Activated CD8-positive, alpha-beta T cell treated with anti-CD3 and anti-CD28 coated beads for 36 hours (primary cell): ENCODE measurements at regions not wholly inside any gene's neighbourhood (a gene's known extent, or its start where the extent isn't known, plus 50 kb on each side); places are given as distances from the start of the nearest gene placed in this dataset.

ENCODE experiments used
- ATAC-seq: fragments of 200-7000 bp; cut with Tn5 transposase; one replicate; pipeline ENCODE4 v1.10.0; 2021; ENCODE audit warnings: mild to moderate bottlenecking, moderate library complexity
- CTCF ChIA-PET: fragments of 350-600 bp; sonication (Branson Sonifier 250); formaldehyde crosslinking; loops from one replicate; lab custom pipeline; 2021; ENCODE audit warnings: antibody characterized with exemption; lab: Charles Lee
- POLR2A ChIA-PET: fragments of 350-600 bp; sonication (Branson Sonifier 250); formaldehyde crosslinking; loops from one replicate; lab custom pipeline; 2021; ENCODE audit warnings: antibody characterized with exemption; lab: Charles Lee
- DNase-seq: peaks from one replicate; pipeline ENCODE4 v3.0.0-alpha.2; 2020
- H3K27ac Mint-ChIP-seq: one replicate; pipeline ENCODE4 v1.8.0; 2021; ENCODE audit warnings: mild to moderate bottlenecking, mixed read lengths
- H3K27me3 Mint-ChIP-seq: one replicate; pipeline ENCODE4 v1.8.0; 2021; ENCODE audit warnings: mixed read lengths
- H3K36me3 Mint-ChIP-seq: one replicate; pipeline ENCODE4 v1.8.0; 2021; ENCODE audit warnings: low read depth, mixed read lengths
- H3K4me1 Mint-ChIP-seq: one replicate; pipeline ENCODE4 v1.8.0; 2021; ENCODE audit warnings: low read depth, mixed read lengths
- H3K4me3 Mint-ChIP-seq: one replicate; pipeline ENCODE4 v1.8.0; 2021; ENCODE audit warnings: mild to moderate bottlenecking, moderate library complexity, mixed read lengths
- H3K9me3 Mint-ChIP-seq: one replicate; pipeline ENCODE4 v1.8.0; 2021; ENCODE audit warnings: mixed read lengths
- CTCF ChIP-seq: fragments of 200-600 bp; IDR thresholded peaks from one replicate; pipeline ENCODE4 v1.8.0; 2022; ENCODE audit warnings: antibody characterized with exemption, mild to moderate bottlenecking
- intact Hi-C: fragments of 100-400 bp; cut with micrococcal nuclease; formaldehyde crosslinking; loops from one replicate; pipeline ENCODE4 v1.10.0; 2022

DNA sequence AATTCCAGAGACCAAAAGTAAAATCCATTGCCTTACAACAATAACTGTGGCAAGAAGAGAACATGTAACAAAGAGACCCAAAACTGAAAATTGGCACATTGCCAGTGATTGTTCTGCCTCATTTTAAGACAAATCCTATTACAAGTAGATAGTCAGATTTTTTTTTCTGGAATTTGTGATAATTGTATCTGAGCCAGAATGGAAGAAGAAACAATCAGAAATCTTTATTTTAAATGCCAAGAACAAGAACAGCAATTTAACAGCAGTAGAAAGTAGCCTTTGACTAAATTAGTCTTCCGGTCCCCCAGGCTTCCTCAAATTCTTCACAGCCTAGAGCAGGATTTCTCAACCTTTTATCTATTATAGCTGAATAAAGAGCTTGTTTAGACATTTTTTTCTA lies 106.7 kb upstream of the PTPN3 start:
- ChIA-PET POLR2A (interaction anchor here (0.6 kb wide), 1 partner anchor 96 kb away, joined by 3 read pairs; no protein-coding TSS in a partner anchor), CTCF (no interaction called here)
- ATAC-seq (no peak), DNase-seq (no peak)
- Mint-ChIP-seq H3K27ac (no peak overlapping the region), H3K9me3 (no peaks in the 10 kb centered on the region), H3K4me3 (no peak overlapping the region), H3K36me3 (no peaks in the 10 kb centered on the region), H3K27me3 (peaks cover 3% of the 10 kb centered on the region), H3K4me1 (no peaks in the 10 kb centered on the region)
- no peak for TF ChIP-seq CTCF
- intact Hi-C loops, result no loop called here

- Mint-ChIP-seq H3K4me1 (no peaks in the 10 kb centered on the region), H3K27ac (no peak overlapping the region), H3K4me3 (no peak overlapping the region), H3K9me3 (no peaks in the 10 kb centered on the region), H3K36me3 (no peaks in the 10 kb centered on the region), H3K27me3 (no peaks in the 10 kb centered on the region)
- POLR2A ChIA-PET, result no interaction called here
- ATAC-seq (no peak), DNase-seq (no peak)
- intact Hi-C loops, result no loop called here
- CTCF ChIA-PET, result no interaction called here
- no peak for TF ChIP-seq CTCF
Measured at GRCh38 chr9:109609060-109609459, 111.0 kb upstream of the PTPN3 start.

GRCh38 chr9:109616571-109617120 lies 118.5 kb upstream of the PTPN3 start:
- H3K27ac Mint-ChIP-seq, result no peak overlapping the region
- no peaks in the 10 kb centered on the region for H3K4me1 Mint-ChIP-seq
- H3K36me3 Mint-ChIP-seq, result no peaks in the 10 kb centered on the region
- no peak for DNase-seq
- intact Hi-C loops, result no loop called here
- ATAC-seq, result no peak
- peaks cover 2% of the 10 kb centered on the region for H3K27me3 Mint-ChIP-seq
- H3K4me3 Mint-ChIP-seq, result no peak overlapping the region
- CTCF ChIA-PET, result no interaction called here
- POLR2A ChIA-PET, result no interaction called here
- no peak for TF ChIP-seq CTCF
- H3K9me3 Mint-ChIP-seq, result no peaks in the 10 kb centered on the region

- H3K4me1 Mint-ChIP-seq, result no peaks in the 10 kb centered on the region
- DNase-seq (no peak), ATAC-seq (no peak)
- no peak for TF ChIP-seq CTCF
- intact Hi-C loops, result no loop called here
- H3K4me3 Mint-ChIP-seq, result no peak overlapping the region
- peaks cover 4% of the 10 kb centered on the region for H3K27me3 Mint-ChIP-seq
- H3K27ac Mint-ChIP-seq, result no peak overlapping the region
- no peaks in the 10 kb centered on the region for H3K36me3 Mint-ChIP-seq
- H3K9me3 Mint-ChIP-seq, result peaks cover 3% of the 10 kb centered on the region
- ChIA-PET POLR2A (no interaction called here), CTCF (no interaction called here)
Measured at GRCh38 chr9:109619310-109619709, 121.2 kb upstream of the PTPN3 start.

GRCh38 chr9:109624143-109624542 lies 126.0 kb upstream of the PTPN3 start:
- Mint-ChIP-seq H3K27me3 (peaks cover 4% of the 10 kb centered on the region), H3K4me1 (no peaks in the 10 kb centered on the region), H3K36me3 (no peaks in the 10 kb centered on the region), H3K9me3 (peaks cover 3% of the 10 kb centered on the region), H3K27ac (no peak overlapping the region), H3K4me3 (no peak overlapping the region)
- DNase-seq, result no peak
- ATAC-seq, result no peak
- TF ChIP-seq CTCF, result no peak
- intact Hi-C loops, result no loop called here
- ChIA-PET CTCF (no interaction called here), POLR2A (no interaction called here)
